GM18867 (cell line): ENCODE measurements at regions not wholly inside any gene's neighbourhood (a gene's known extent, or its start where the extent isn't known, plus 50 kb on each side); places are given as distances from the start of the nearest gene placed in this dataset.
A peak's percentile ranks its signal among the peaks of the same experiment; 100 is the strongest.

Experiments used
- ATAC-seq: cut with Tn5 transposase; IDR thresholded peaks from one replicate; pipeline ENCODE4 v1.9.1; 2021; ENCODE audit warnings: mild to moderate bottlenecking, moderate library complexity; ENCODE audit not compliant: unreplicated experiment

GRCh38 chr2:41434991-41435390, 612.8 kb upstream of the PKDCC start:
- no peak for ATAC-seq

- no peak for ATAC-seq
Measured at GRCh38 chr2:41441958-41442357, 605.9 kb upstream of the PKDCC start.

- no peak for ATAC-seq
Measured at GRCh38 chr2:41445865-41446264, 602.0 kb upstream of the PKDCC start.

- ATAC-seq, result no peak
Measured at GRCh38 chr2:41446266-41446665, 601.6 kb upstream of the PKDCC start.

- ATAC-seq, result no peak
Measured at GRCh38 chr2:41448221-41448620, 599.6 kb upstream of the PKDCC start.

GRCh38 chr2:41457026-41457425, 590.8 kb upstream of the PKDCC start:
- no peak for ATAC-seq

GRCh38 chr2:41460661-41461060, 587.2 kb upstream of the PKDCC start:
- no peak for ATAC-seq

GRCh38 chr2:41464395-41464794, 583.4 kb upstream of the PKDCC start:
- no peak for ATAC-seq

- peak; percentile 64 for ATAC-seq
Measured at GRCh38 chr2:41475959-41476358, 571.9 kb upstream of the PKDCC start.

- no peak for ATAC-seq
Measured at GRCh38 chr2:41482659-41483058, 565.2 kb upstream of the PKDCC start.

- ATAC-seq, result no peak
Measured at GRCh38 chr2:41483226-41483625, 564.6 kb upstream of the PKDCC start.

GRCh38 chr2:41483982-41484857, 563.6 kb upstream of the PKDCC start:
- no peak for ATAC-seq

- no peak for ATAC-seq
Measured at GRCh38 chr2:41484858-41485234, 563.0 kb upstream of the PKDCC start.

- ATAC-seq, result no peak
Measured at GRCh38 chr2:41486948-41487347, 560.9 kb upstream of the PKDCC start.

- ATAC-seq, result no peak
Measured at GRCh38 chr2:41488888-41489287, 558.9 kb upstream of the PKDCC start.

GRCh38 chr2:41489638-41490037, 558.2 kb upstream of the PKDCC start:
- ATAC-seq, result no peak

- no peak for ATAC-seq
Measured at GRCh38 chr2:41495050-41495449, 552.8 kb upstream of the PKDCC start.

GRCh38 chr2:41496908-41497307, 550.9 kb upstream of the PKDCC start:
- ATAC-seq, result no peak

GRCh38 chr2:41498781-41499180, 549.0 kb upstream of the PKDCC start:
- ATAC-seq, result no peak

- no peak for ATAC-seq
Measured at GRCh38 chr2:41500895-41501294, 546.9 kb upstream of the PKDCC start.

GRCh38 chr2:41502752-41503151, 545.1 kb upstream of the PKDCC start:
- ATAC-seq, result no peak

- no peak for ATAC-seq
Measured at GRCh38 chr2:41504532-41504931, 543.3 kb upstream of the PKDCC start.

GRCh38 chr2:41510108-41510507, 537.7 kb upstream of the PKDCC start:
- no peak for ATAC-seq
